ENCODE measurements at regions not wholly inside any gene's neighbourhood (a gene's known extent, or its start where the extent isn't known, plus 50 kb on each side); places are given as distances from the start of the nearest gene placed in this dataset.

- no peak overlapping the region for H2AFZ ChIP-seq (ENCODE audit: low read length)
- H4K20me1 ChIP-seq (ENCODE audit: control insufficient read depth, extremely low read depth, insufficient read depth, low read length), result no peaks in the 10 kb centered on the region
- DNase-seq (ENCODE audit: low read depth in 2 of 2), result no peak
- no peak overlapping the region for H3K4me2 ChIP-seq (ENCODE audit: extremely low read depth, insufficient read depth, low read length)
- H3K9ac ChIP-seq (ENCODE audit: insufficient read depth, low read length), result no peak overlapping the region
- H3K4me1 ChIP-seq (ENCODE audit: control insufficient read depth, extremely low read depth, insufficient read depth, low read length), result no peaks in the 10 kb centered on the region
- no peaks in the 10 kb centered on the region for H3K27me3 ChIP-seq (ENCODE audit: control insufficient read depth, insufficient read depth, low read length)
- H3K4me3 ChIP-seq (replicated peaks in 1 of 4; ENCODE audit: control extremely low read depth in 1 of 4, insufficient read depth in 1 of 4, low read depth in 3 of 4, low read length in 4 of 4), result no peak overlapping the region
- H3K36me3 ChIP-seq (ENCODE audit: control insufficient read depth, insufficient read depth, low read length), result no peaks in the 10 kb centered on the region
- H3K27ac ChIP-seq (ENCODE audit: insufficient read depth, low read length), result no peak overlapping the region
- no peaks in the 10 kb centered on the region for H3K9me3 ChIP-seq (ENCODE audit: control insufficient read depth, insufficient read depth, low read depth, low read length)
- TF ChIP-seq, protein P1, sequence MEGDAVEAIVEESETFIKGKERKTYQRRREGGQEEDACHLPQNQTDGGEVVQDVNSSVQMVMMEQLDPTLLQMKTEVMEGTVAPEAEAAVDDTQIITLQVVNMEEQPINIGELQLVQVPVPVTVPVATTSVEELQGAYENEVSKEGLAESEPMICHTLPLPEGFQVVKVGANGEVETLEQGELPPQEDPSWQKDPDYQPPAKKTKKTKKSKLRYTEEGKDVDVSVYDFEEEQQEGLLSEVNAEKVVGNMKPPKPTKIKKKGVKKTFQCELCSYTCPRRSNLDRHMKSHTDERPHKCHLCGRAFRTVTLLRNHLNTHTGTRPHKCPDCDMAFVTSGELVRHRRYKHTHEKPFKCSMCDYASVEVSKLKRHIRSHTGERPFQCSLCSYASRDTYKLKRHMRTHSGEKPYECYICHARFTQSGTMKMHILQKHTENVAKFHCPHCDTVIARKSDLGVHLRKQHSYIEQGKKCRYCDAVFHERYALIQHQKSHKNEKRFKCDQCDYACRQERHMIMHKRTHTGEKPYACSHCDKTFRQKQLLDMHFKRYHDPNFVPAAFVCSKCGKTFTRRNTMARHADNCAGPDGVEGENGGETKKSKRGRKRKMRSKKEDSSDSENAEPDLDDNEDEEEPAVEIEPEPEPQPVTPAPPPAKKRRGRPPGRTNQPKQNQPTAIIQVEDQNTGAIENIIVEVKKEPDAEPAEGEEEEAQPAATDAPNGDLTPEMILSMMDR (conservative IDR thresholded peaks at IDR 0.05 in 1 of 2, IDR thresholded peaks at IDR 0.05 in 1 of 2; ENCODE audit: low read depth in 1 of 2, low read length in 2 of 2), result no peak
- TF ChIP-seq EZH2 (IDR thresholded peaks at IDR 0.05; ENCODE audit: low read length, missing control alignments), result no peak
- H3K79me2 ChIP-seq (ENCODE audit: control insufficient read depth, insufficient read depth, low read length), result no peaks in the 10 kb centered on the region
These were observed 296.6 kb upstream of the NETO1 start for GRCh38 chr18:73164430-73164829.

- no peaks in the 10 kb centered on the region for H4K20me1 ChIP-seq (ENCODE audit: control insufficient read depth, extremely low read depth, insufficient read depth, low read length)
- no peak for DNase-seq (ENCODE audit: low read depth in 2 of 2)
These were observed 295.4 kb upstream of the NETO1 start for GRCh38 chr18:73163236-73163635.

GRCh38 chr18:73156117-73156516 lies 288.3 kb upstream of the NETO1 start:
- H3K9me3 ChIP-seq (ENCODE audit: control insufficient read depth, insufficient read depth, low read depth, low read length), result no peaks in the 10 kb centered on the region
- H3K4me2 ChIP-seq (ENCODE audit: extremely low read depth, insufficient read depth, low read length), result no peak overlapping the region
- no peak overlapping the region for H3K27ac ChIP-seq (ENCODE audit: insufficient read depth, low read length)
- H3K4me3 ChIP-seq (replicated peaks in 1 of 4; ENCODE audit: control extremely low read depth in 1 of 4, insufficient read depth in 1 of 4, low read depth in 3 of 4, low read length in 4 of 4), result no peak overlapping the region
- no peaks in the 10 kb centered on the region for H3K79me2 ChIP-seq (ENCODE audit: control insufficient read depth, insufficient read depth, low read length)
- DNase-seq (ENCODE audit: low read depth in 2 of 2), result no peak
- no peaks in the 10 kb centered on the region for H3K36me3 ChIP-seq (ENCODE audit: control insufficient read depth, insufficient read depth, low read length)
- no peaks in the 10 kb centered on the region for H4K20me1 ChIP-seq (ENCODE audit: control insufficient read depth, extremely low read depth, insufficient read depth, low read length)
- H3K4me1 ChIP-seq (ENCODE audit: control insufficient read depth, extremely low read depth, insufficient read depth, low read length), result no peaks in the 10 kb centered on the region
- TF ChIP-seq, protein P1 (conservative IDR thresholded peaks at IDR 0.05 in 1 of 2, IDR thresholded peaks at IDR 0.05 in 1 of 2; ENCODE audit: low read depth in 1 of 2, low read length in 2 of 2), result no peak
- no peak for TF ChIP-seq EZH2 (IDR thresholded peaks at IDR 0.05; ENCODE audit: low read length, missing control alignments)
- H2AFZ ChIP-seq (ENCODE audit: low read length), result no peak overlapping the region
- H3K27me3 ChIP-seq (ENCODE audit: control insufficient read depth, insufficient read depth, low read length), result no peaks in the 10 kb centered on the region
- H3K9ac ChIP-seq (ENCODE audit: insufficient read depth, low read length), result no peak overlapping the region

More at GRCh38 chr18:73163236-73163635, 295.4 kb upstream of the NETO1 start:
- TF ChIP-seq, protein P1 (conservative IDR thresholded peaks at IDR 0.05 in 1 of 2, IDR thresholded peaks at IDR 0.05 in 1 of 2; ENCODE audit: low read depth in 1 of 2, low read length in 2 of 2), result no peak
- no peak for TF ChIP-seq EZH2 (IDR thresholded peaks at IDR 0.05; ENCODE audit: low read length, missing control alignments)
- no peaks in the 10 kb centered on the region for H3K4me1 ChIP-seq (ENCODE audit: control insufficient read depth, extremely low read depth, insufficient read depth, low read length)
- no peak overlapping the region for H3K9ac ChIP-seq (ENCODE audit: insufficient read depth, low read length)
- no peaks in the 10 kb centered on the region for H3K9me3 ChIP-seq (ENCODE audit: control insufficient read depth, insufficient read depth, low read depth, low read length)
- H3K27me3 ChIP-seq (ENCODE audit: control insufficient read depth, insufficient read depth, low read length), result no peaks in the 10 kb centered on the region
- no peak overlapping the region for H3K27ac ChIP-seq (ENCODE audit: insufficient read depth, low read length)
- no peak overlapping the region for H3K4me3 ChIP-seq (replicated peaks in 1 of 4; ENCODE audit: control extremely low read depth in 1 of 4, insufficient read depth in 1 of 4, low read depth in 3 of 4, low read length in 4 of 4)
- H3K4me2 ChIP-seq (ENCODE audit: extremely low read depth, insufficient read depth, low read length), result no peak overlapping the region
- H3K36me3 ChIP-seq (ENCODE audit: control insufficient read depth, insufficient read depth, low read length), result no peaks in the 10 kb centered on the region
- no peak overlapping the region for H2AFZ ChIP-seq (ENCODE audit: low read length)
- H3K79me2 ChIP-seq (ENCODE audit: control insufficient read depth, insufficient read depth, low read length), result no peaks in the 10 kb centered on the region

All from fibroblast of lung (primary cell).